HG02938 (cell line): ENCODE measurements at regions not wholly inside any gene's neighbourhood (a gene's known extent, or its start where the extent isn't known, plus 50 kb on each side); places are given as distances from the start of the nearest gene placed in this dataset.

Source experiments
- ATAC-seq: cut with Tn5 transposase; IDR thresholded peaks from one replicate; pipeline ENCODE4 v1.9.1; 2021; ENCODE audit warnings: mild to moderate bottlenecking, moderate library complexity; ENCODE audit not compliant: unreplicated experiment

GRCh38 chr13:21949818-21950429 is 279.1 kb downstream of the FGF9 start:
- ATAC-seq, result no peak

GRCh38 chr13:21956666-21957065 is 285.8 kb downstream of the FGF9 start:
- no peak for ATAC-seq

GRCh38 chr13:21957833-21958232 is 287.0 kb downstream of the FGF9 start:
- no peak for ATAC-seq

- ATAC-seq, result no peak
These were observed 289.2 kb downstream of the FGF9 start for GRCh38 chr13:21960108-21960507.

GRCh38 chr13:21964686-21965085 is 293.8 kb downstream of the FGF9 start:
- no peak for ATAC-seq

- ATAC-seq, result no peak
These were observed 294.2 kb downstream of the FGF9 start for GRCh38 chr13:21965095-21965494.

- ATAC-seq, result no peak
These were observed 295.1 kb downstream of the FGF9 start for GRCh38 chr13:21966014-21966413.

GRCh38 chr13:21967871-21968270 is 297.0 kb downstream of the FGF9 start:
- no peak for ATAC-seq

- no peak for ATAC-seq
These were observed 299.3 kb downstream of the FGF9 start for GRCh38 chr13:21970172-21970571.

- ATAC-seq, result no peak
These were observed 300.0 kb downstream of the FGF9 start for GRCh38 chr13:21970918-21971317.

GRCh38 chr13:21971662-21972621 is 301.1 kb downstream of the FGF9 start:
- no peak for ATAC-seq

GRCh38 chr13:21973437-21974125 is 302.7 kb downstream of the FGF9 start:
- no peak for ATAC-seq

- ATAC-seq, result no peak
These were observed 303.9 kb downstream of the FGF9 start for GRCh38 chr13:21974741-21975140.

GRCh38 chr13:21976159-21976558 is 305.3 kb downstream of the FGF9 start:
- no peak for ATAC-seq

GRCh38 chr13:21979161-21979806 is 308.4 kb downstream of the FGF9 start:
- no peak for ATAC-seq

GRCh38 chr13:21980049-21980448 is 309.2 kb downstream of the FGF9 start:
- no peak for ATAC-seq

- no peak for ATAC-seq
These were observed 313.3 kb downstream of the FGF9 start for GRCh38 chr13:21984156-21984555.

- ATAC-seq, result no peak
These were observed 315.7 kb downstream of the FGF9 start for GRCh38 chr13:21986602-21987001.

GRCh38 chr13:21987793-21988192 is 316.9 kb downstream of the FGF9 start:
- no peak for ATAC-seq

GRCh38 chr13:21988624-21989023 is 317.8 kb downstream of the FGF9 start:
- ATAC-seq, result no peak

GRCh38 chr13:21996049-21996448 is 325.2 kb downstream of the FGF9 start:
- ATAC-seq, result no peak
